ENCODE measurements at regions not wholly inside any gene's neighbourhood (a gene's known extent, or its start where the extent isn't known, plus 50 kb on each side); places are given as distances from the start of the nearest gene placed in this dataset.

GRCh38 chrX:26070882-26071281 is 67.3 kb upstream of the MAGEB18 start:
- TF ChIP-seq CTCF (IDR thresholded peaks at IDR 0.05) (no peak), POLR2A (IDR thresholded peaks at IDR 0.05) (no peak)

All from testis (tissue), 2 donors.